H9 (cell line): ENCODE measurements at regions not wholly inside any gene's neighbourhood (a gene's known extent, or its start where the extent isn't known, plus 50 kb on each side); places are given as distances from the start of the nearest gene placed in this dataset.

Experiments
- DNase-seq: peaks from one replicate; pipeline ENCODE4 v3.0.0-alpha.2; 2017
- H2AFZ ChIP-seq: one replicate; pipeline ENCODE4 v1.6.1; 2013; ENCODE audit warnings: mild to moderate bottlenecking, low read length, control low read depth, moderate library complexity
- H2AK5ac ChIP-seq: 2 replicates; pipeline ENCODE4 v1.6.1; 2013; ENCODE audit warnings: low read length, control low read depth, mixed read lengths; ENCODE audit not compliant: insufficient read length
- H2BK120ac ChIP-seq: one replicate; pipeline ENCODE4 v1.6.1; 2013; ENCODE audit warnings: low read depth, mild to moderate bottlenecking, low read length, control low read depth, inconsistent platforms; ENCODE audit not compliant: poor library complexity, severe bottlenecking
- H2BK12ac ChIP-seq: 2 replicates; pipeline ENCODE4 v1.6.1; 2013; ENCODE audit warnings: low read length, control low read depth, mixed read lengths, low read depth; ENCODE audit not compliant: insufficient read length
- H2BK15ac ChIP-seq: 2 replicates; pipeline ENCODE4 v1.6.1; 2013; ENCODE audit warnings: low read depth, low read length, control low read depth
- H2BK20ac ChIP-seq: one replicate; pipeline ENCODE4 v1.6.1; 2013; ENCODE audit warnings: low read depth, mild to moderate bottlenecking, low read length, control low read depth, inconsistent platforms; ENCODE audit not compliant: poor library complexity, severe bottlenecking
- H2BK5ac ChIP-seq: 2 replicates; pipeline ENCODE4 v1.6.1; 2013; ENCODE audit warnings: low read length, control low read depth, mixed read lengths; ENCODE audit not compliant: insufficient read length
- H3K14ac ChIP-seq: 2 replicates; pipeline ENCODE4 v1.6.1; 2013; ENCODE audit warnings: low read length, control low read depth; ENCODE audit not compliant: insufficient read depth
- H3K18ac ChIP-seq: 2 replicates; pipeline ENCODE4 v1.6.1; 2013; ENCODE audit warnings: low read depth, mild to moderate bottlenecking, mixed read lengths, low read length, control low read depth; ENCODE audit not compliant: insufficient read length
- H3K23ac ChIP-seq: 2 replicates; pipeline ENCODE4 v1.6.1; 2013; ENCODE audit warnings: low read length, control low read depth, mixed read lengths, low read depth; ENCODE audit not compliant: insufficient read length
- H3K23me2 ChIP-seq: 2 replicates; pipeline ENCODE4 v1.6.1; 2013; ENCODE audit warnings: low read depth, mild to moderate bottlenecking, mixed read lengths, low read length, control low read depth; ENCODE audit not compliant: insufficient read length, poor library complexity, severe bottlenecking
- H3K27ac ChIP-seq: 2 replicates; pipeline ENCODE4 v1.5.1; 2013; ENCODE audit warnings: low read length, control low read depth, mixed read lengths, low read depth; ENCODE audit not compliant: insufficient read length
- H3K27me3 ChIP-seq: 2 replicates; pipeline ENCODE4 v1.6.1; 2013; ENCODE audit warnings: low read length, control low read depth, inconsistent platforms; ENCODE audit not compliant: insufficient read depth
- H3K4ac ChIP-seq: 2 replicates; pipeline ENCODE4 v1.6.1; 2013; ENCODE audit warnings: low read depth, mild to moderate bottlenecking, control low read depth, inconsistent platforms, low read length, moderate library complexity
- H3K4me1 ChIP-seq: 2 replicates; pipeline ENCODE4 v1.6.1; 2013; ENCODE audit warnings: low read length, control low read depth, inconsistent platforms; ENCODE audit not compliant: insufficient read depth
- H3K4me2 ChIP-seq: 2 replicates; pipeline ENCODE4 v1.6.1; 2013; ENCODE audit warnings: low read length, control low read depth, mixed read lengths; ENCODE audit not compliant: insufficient read length, insufficient read depth
- H3K56ac ChIP-seq: 2 replicates; pipeline ENCODE4 v1.6.1; 2013; ENCODE audit warnings: low read depth, mild to moderate bottlenecking, mixed read lengths, low read length, control low read depth; ENCODE audit not compliant: insufficient read length
- H3K79me1 ChIP-seq: 2 replicates; pipeline ENCODE4 v1.6.1; 2013; ENCODE audit warnings: low read depth, mild to moderate bottlenecking, moderate library complexity, low read length, control low read depth, inconsistent platforms; ENCODE audit not compliant: insufficient read depth, poor library complexity, severe bottlenecking
- H3K79me2 ChIP-seq: 2 replicates; pipeline ENCODE4 v1.6.1; 2013; ENCODE audit warnings: low read length, control low read depth, inconsistent platforms; ENCODE audit not compliant: insufficient read depth
- H3K9ac ChIP-seq: 2 replicates; pipeline ENCODE4 v1.6.1; 2013; ENCODE audit warnings: low read length, control low read depth, mixed read lengths; ENCODE audit not compliant: insufficient read length; ENCODE audit errors: extremely low read depth
- H3K9me3 ChIP-seq: one replicate; pipeline ENCODE4 v1.6.1; 2013; ENCODE audit warnings: low read depth, low read length, inconsistent platforms; ENCODE audit not compliant: control insufficient read depth
- H3T11ph ChIP-seq: one replicate; pipeline ENCODE4 v1.6.1; 2013; ENCODE audit warnings: mild to moderate bottlenecking, low read length, control low read depth, inconsistent platforms
- H4K20me1 ChIP-seq: one replicate; pipeline ENCODE4 v1.6.1; 2013; ENCODE audit not compliant: control insufficient read depth, insufficient read length, insufficient read depth
- H4K5ac ChIP-seq: 2 replicates; pipeline ENCODE4 v1.6.1; 2013; ENCODE audit warnings: low read depth, mild to moderate bottlenecking, mixed read lengths, low read length, control low read depth; ENCODE audit not compliant: insufficient read length
- H4K8ac ChIP-seq: replicated peaks from 2 replicates; pipeline ENCODE4 v1.6.1; 2013; ENCODE audit warnings: low read length, control low read depth, mixed read lengths, low read depth; ENCODE audit not compliant: insufficient read length
- H4K91ac ChIP-seq: 2 replicates; pipeline ENCODE4 v1.6.1; 2013; ENCODE audit warnings: low read depth, mild to moderate bottlenecking, moderate library complexity, mixed read lengths, low read length, control low read depth; ENCODE audit not compliant: insufficient read length
- H3K27ac Mint-ChIP-seq, 3 experiments: 2 replicates in 2 of 3; 3 replicates in 1 of 3; pipeline ENCODE4 v1.8.0; 2020 to 2021; ENCODE audit warnings: mixed read lengths in 3 of 3, mild to moderate bottlenecking in 1 of 3, moderate library complexity in 1 of 3
- H3K27me3 Mint-ChIP-seq: 2 replicates; pipeline ENCODE4 v1.8.0; 2021; ENCODE audit warnings: low read depth, mild to moderate bottlenecking, moderate library complexity, mixed read lengths
- H3K36me3 Mint-ChIP-seq, 3 experiments: 2 replicates in 2 of 3; 3 replicates in 1 of 3; pipeline ENCODE4 v1.8.0; 2020 to 2021; ENCODE audit warnings: low read depth in 3 of 3, mixed read lengths in 3 of 3; ENCODE audit not compliant: insufficient read depth in 1 of 3
- H3K4me1 Mint-ChIP-seq, 2 experiments: 2 replicates each; pipeline ENCODE4 v1.8.0; 2020; ENCODE audit warnings: mixed read lengths in 2 of 2
- H3K4me3 Mint-ChIP-seq, 2 experiments: 2 replicates in 1 of 2; 3 replicates in 1 of 2; pipeline ENCODE4 v1.8.0; 2020 to 2021; ENCODE audit warnings: mild to moderate bottlenecking in 2 of 2, mixed read lengths in 2 of 2, moderate library complexity in 1 of 2
- H3K9me3 Mint-ChIP-seq, 2 experiments: 2 replicates in 1 of 2; 3 replicates in 1 of 2; pipeline ENCODE4 v1.8.0; 2020; ENCODE audit warnings: mild to moderate bottlenecking in 2 of 2, mixed read lengths in 2 of 2, moderate library complexity in 1 of 2
- CTCF ChIP-seq: fragments of 200-600 bp; sonication (generic); conservative IDR thresholded peaks from 3 replicates; pipeline ENCODE4 v1.8.0; 2021; ENCODE audit warnings: antibody characterized with exemption, mild to moderate bottlenecking
- WGBS: extraction: QIAGEN DNeasy Blood & Tissue Kit; methylation state at CpG from one replicate; pipeline ENCODE4 v1.1.7; 2013; ENCODE audit warnings: missing lambda C conversion rate, low lambda C conversion rate, mixed read lengths; ENCODE audit not compliant: insufficient read length; ENCODE audit errors: extremely low coverage; 5-methylcytosine and 5-hydroxymethylcytosine counted together

GRCh38 chr5:110916381-110917049 lies 155.0 kb upstream of the TSLP start:
- Histone ChIP-seq H3K79me1 (no peaks in the 10 kb centered on the region), H2BK20ac (no peak overlapping the region), H2AK5ac (no peak overlapping the region), H2BK12ac (no peak overlapping the region), H3K27me3 (no peaks in the 10 kb centered on the region), H3K56ac (no peak overlapping the region), H3K9ac (no peak overlapping the region), H3K9me3 (no peaks in the 10 kb centered on the region), H3K23me2 (no peaks in the 10 kb centered on the region), H4K91ac (no peak overlapping the region), H3K79me2 (no peaks in the 10 kb centered on the region), H2BK120ac (no peak overlapping the region), H3K4ac (no peak overlapping the region), H3K18ac (no peak overlapping the region), H4K5ac (no peak overlapping the region), H3K4me1 (no peaks in the 10 kb centered on the region), H4K20me1 (no peaks in the 10 kb centered on the region), H4K8ac (no peak overlapping the region), H3T11ph (no peak overlapping the region), H3K27ac (no peak overlapping the region), H2AFZ (no peak overlapping the region), H2BK5ac (no peak overlapping the region), H3K23ac (no peak overlapping the region), H2BK15ac (no peak overlapping the region), H3K4me2 (no peak overlapping the region), H3K14ac (no peak overlapping the region)
- DNase-seq, result no peak
- TF ChIP-seq CTCF, result no peak
- H3K4me1 Mint-ChIP-seq, result peaks cover 6 to 14% of the 10 kb centered on the region in 2 experiments
- WGBS, result no CpG with 5 or more reads among the region's 6 CpGs
- H3K36me3 Mint-ChIP-seq, result no peaks in the 10 kb centered on the region
- no peak overlapping the region for H3K4me3 Mint-ChIP-seq
- H3K27me3 Mint-ChIP-seq, result no peaks in the 10 kb centered on the region
- H3K9me3 Mint-ChIP-seq, result no peaks in the 10 kb centered on the region
- H3K27ac Mint-ChIP-seq, result peak overlapping the region in 2 of 3 experiments; percentile 55 to 68; a peak in 2 of 7 replicates
